ENCODE measurements at regions not wholly inside any gene's neighbourhood (a gene's known extent, or its start where the extent isn't known, plus 50 kb on each side); places are given as distances from the start of the nearest gene placed in this dataset.

DNA sequence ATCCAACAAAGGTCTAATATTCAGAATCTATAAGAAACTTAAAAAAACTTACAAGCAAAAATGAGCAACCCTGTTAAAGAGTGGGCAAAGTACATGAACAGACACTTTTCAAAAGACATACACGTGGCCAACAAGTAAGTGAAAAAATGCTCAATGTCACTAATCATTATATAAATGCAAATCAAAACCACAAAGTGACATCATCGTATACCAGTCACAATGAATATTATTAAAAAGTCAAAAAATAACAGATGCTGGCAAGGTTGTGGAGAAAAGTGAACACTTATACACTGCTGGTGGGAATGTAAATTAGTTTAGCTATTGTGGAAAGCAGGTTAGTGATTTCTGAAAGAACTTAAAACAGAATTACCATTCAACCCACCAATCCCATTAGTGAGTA, 199.1 kb downstream of the SNAPC1 start:
- Mint-ChIP-seq H3K27ac (no peak overlapping the region), H3K27me3 (peaks cover 26 to 67% (median 40%) of the 10 kb centered on the region in 5 donors), H3K4me3 (no peak overlapping the region), H3K36me3 (peaks cover 0 to 8% (median 2%) of the 10 kb centered on the region in 3 donors), H3K9me3 (peaks cover 0 to 38% (median 9%) of the 10 kb centered on the region in 9 donors), H3K4me1 (no peaks in the 10 kb centered on the region)
- DNase-seq = no peak
- ATAC-seq = no peak
- POLR2A ChIA-PET = no interaction called here

DNA sequence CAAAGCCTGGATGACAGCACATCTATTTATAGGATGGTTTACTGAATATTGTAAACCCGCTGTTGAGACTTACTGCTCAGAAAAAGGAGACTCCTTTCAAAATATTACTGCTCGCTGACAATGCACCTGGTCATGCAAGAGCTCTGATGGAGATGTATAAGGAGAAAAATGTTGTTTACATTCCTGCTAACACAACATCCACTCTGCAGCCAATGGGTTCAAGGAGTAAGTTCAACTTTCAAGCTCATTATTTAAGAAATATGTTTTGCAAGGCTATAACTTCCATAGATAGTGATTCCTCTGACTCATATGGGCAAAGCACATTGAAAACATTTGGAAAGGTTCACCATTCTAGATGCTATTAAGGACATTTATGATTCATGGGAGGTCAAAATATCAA, 201.7 kb downstream of the SNAPC1 start:
- Mint-ChIP-seq H3K4me3 (no peak overlapping the region), H3K27me3 (peaks cover 23 to 77% (median 47%) of the 10 kb centered on the region in 5 donors), H3K9me3 (peaks cover 0 to 29% (median 4%) of the 10 kb centered on the region in 9 donors), H3K27ac (no peak overlapping the region), H3K4me1 (no peaks in the 10 kb centered on the region), H3K36me3 (peaks cover 0 to 4% (median 2%) of the 10 kb centered on the region in 3 donors)
- POLR2A ChIA-PET = no interaction called here
- DNase-seq (no peak), ATAC-seq (no peak)

DNA sequence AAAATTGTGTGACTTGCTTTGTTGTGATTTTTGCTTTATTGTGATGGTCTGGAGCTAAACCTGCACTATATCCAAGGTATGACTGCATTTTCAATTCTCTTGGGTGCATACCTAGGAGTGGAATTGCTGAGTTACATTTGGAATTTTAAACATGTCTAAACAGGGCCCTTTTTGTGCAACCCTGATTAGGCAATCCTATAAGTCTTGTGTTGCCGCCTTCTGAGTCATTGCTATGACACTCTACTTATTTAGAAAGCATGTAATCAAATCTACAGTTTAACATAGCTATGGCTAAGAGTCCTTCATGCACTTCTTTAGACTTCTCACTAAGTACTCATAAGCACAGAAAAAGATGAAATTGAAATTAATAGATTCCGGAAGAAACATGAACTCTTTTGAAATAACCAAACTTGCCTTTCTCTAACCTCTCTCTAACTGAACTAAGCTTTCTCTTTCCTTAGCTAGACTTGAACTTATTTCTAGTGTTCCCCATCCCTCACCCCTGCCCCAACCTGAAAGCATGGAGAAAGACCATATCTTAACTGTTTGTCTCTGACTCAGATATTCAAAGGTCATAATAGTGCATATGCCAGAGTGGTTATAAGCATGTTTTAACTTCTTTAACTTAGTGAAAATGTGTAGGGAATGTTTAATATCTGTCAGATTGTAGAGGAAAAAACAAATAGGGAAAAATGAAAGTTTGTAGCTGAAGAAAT, 203.0 kb downstream of the SNAPC1 start:
- POLR2A ChIA-PET = no interaction called here
- peaks cover 0 to 29% (median 4%) of the 10 kb centered on the region in 9 donors for H3K9me3 Mint-ChIP-seq
- no peak overlapping the region for H3K4me3 Mint-ChIP-seq
- no peak overlapping the region for H3K27ac Mint-ChIP-seq
- ATAC-seq = no peak
- no peak for DNase-seq
- H3K27me3 Mint-ChIP-seq = peaks cover 27 to 75% (median 43%) of the 10 kb centered on the region in 5 donors
- H3K4me1 Mint-ChIP-seq = no peaks in the 10 kb centered on the region
- H3K36me3 Mint-ChIP-seq = peaks cover 0 to 4% (median 2%) of the 10 kb centered on the region in 3 donors

DNA sequence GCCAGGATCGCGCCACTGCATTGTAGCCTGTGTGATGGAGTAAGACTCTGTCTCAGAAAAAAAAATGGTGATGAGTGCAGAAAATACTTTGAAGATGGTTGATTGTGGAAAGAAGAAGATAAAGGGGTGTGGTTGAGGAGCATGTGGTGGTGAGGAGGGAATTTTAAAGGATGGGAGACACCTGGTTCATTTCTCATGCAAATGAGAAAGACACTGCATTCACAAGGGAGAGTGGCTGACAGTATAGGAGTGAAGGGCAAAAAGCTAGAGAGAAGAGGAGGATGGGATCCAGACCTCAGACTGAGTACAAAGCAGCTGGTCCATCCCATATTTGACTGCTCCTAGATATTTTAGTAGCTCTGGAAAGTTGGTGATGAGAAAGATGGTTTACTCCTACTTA, 206.0 kb downstream of the SNAPC1 start:
- Mint-ChIP-seq H3K9me3 (peaks cover 0 to 5% (median 0%) of the 10 kb centered on the region in 9 donors), H3K36me3 (no peaks in the 10 kb centered on the region), H3K4me3 (no peak overlapping the region), H3K27me3 (peaks cover 14 to 62% (median 24%) of the 10 kb centered on the region in 5 donors), H3K27ac (no peak overlapping the region), H3K4me1 (no peaks in the 10 kb centered on the region)
- no peak for DNase-seq
- POLR2A ChIA-PET = no interaction called here
- ATAC-seq = no peak

- peaks cover 11 to 53% (median 22%) of the 10 kb centered on the region in 5 donors for H3K27me3 Mint-ChIP-seq
- POLR2A ChIA-PET = no interaction called here
- peaks cover 0 to 13% (median 5%) of the 10 kb centered on the region in 3 donors for H3K36me3 Mint-ChIP-seq
- DNase-seq (no peak), ATAC-seq (no peak)
- H3K4me1 Mint-ChIP-seq = no peaks in the 10 kb centered on the region
- H3K27ac Mint-ChIP-seq = no peak overlapping the region
- no peak overlapping the region for H3K4me3 Mint-ChIP-seq
- H3K9me3 Mint-ChIP-seq = peaks cover 0 to 29% (median 11%) of the 10 kb centered on the region in 9 donors
Observed at GRCh38 chr14:61972711-61973110, 210.5 kb downstream of the SNAPC1 start.

GRCh38 chr14:61973981-61974380, 211.8 kb downstream of the SNAPC1 start:
- peaks cover 0 to 34% (median 17%) of the 10 kb centered on the region in 9 donors for H3K9me3 Mint-ChIP-seq
- DNase-seq (no peak), ATAC-seq (no peak)
- H3K4me1 Mint-ChIP-seq = no peaks in the 10 kb centered on the region
- no peak overlapping the region for H3K4me3 Mint-ChIP-seq
- H3K27me3 Mint-ChIP-seq = peaks cover 7 to 40% (median 16%) of the 10 kb centered on the region in 5 donors
- POLR2A ChIA-PET = no interaction called here
- peaks cover 0 to 18% (median 5%) of the 10 kb centered on the region in 3 donors for H3K36me3 Mint-ChIP-seq
- H3K27ac Mint-ChIP-seq = no peak overlapping the region

- DNase-seq (no peak), ATAC-seq (no peak)
- peaks cover 5 to 40% (median 9%) of the 10 kb centered on the region in 5 donors for H3K27me3 Mint-ChIP-seq
- POLR2A ChIA-PET = no interaction called here
- peaks cover 0 to 34% (median 17%) of the 10 kb centered on the region in 9 donors for H3K9me3 Mint-ChIP-seq
- H3K36me3 Mint-ChIP-seq = peaks cover 0 to 18% (median 5%) of the 10 kb centered on the region in 3 donors
- no peaks in the 10 kb centered on the region for H3K4me1 Mint-ChIP-seq
- H3K4me3 Mint-ChIP-seq = no peak overlapping the region
- no peak overlapping the region for H3K27ac Mint-ChIP-seq
Observed at GRCh38 chr14:61977217-61977616, 215.0 kb downstream of the SNAPC1 start.

DNA sequence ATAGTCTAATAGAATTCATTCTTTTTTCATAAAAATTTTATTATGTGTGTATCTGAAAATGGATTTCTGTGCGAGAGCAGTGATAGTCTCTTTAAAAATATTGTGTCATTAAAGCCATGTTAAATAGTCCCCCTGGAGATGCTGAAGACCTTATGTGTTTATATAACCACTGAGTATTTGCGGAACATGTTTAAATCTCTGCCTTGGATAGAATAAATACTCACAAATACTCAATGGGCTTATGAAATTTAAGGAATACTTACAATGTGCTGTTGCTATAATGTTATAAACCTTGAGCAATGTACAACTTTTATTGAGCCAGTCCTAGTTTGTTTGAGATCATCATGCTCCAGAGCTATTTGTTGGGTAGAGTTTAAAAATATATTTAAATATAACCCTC, 226.0 kb downstream of the SNAPC1 start:
- DNase-seq (no peak), ATAC-seq (no peak)
- H3K4me1 Mint-ChIP-seq = no peaks in the 10 kb centered on the region
- no peak overlapping the region for H3K27ac Mint-ChIP-seq
- H3K36me3 Mint-ChIP-seq = no peaks in the 10 kb centered on the region
- POLR2A ChIA-PET = no interaction called here
- H3K4me3 Mint-ChIP-seq = no peak overlapping the region
- H3K27me3 Mint-ChIP-seq = peaks cover 0 to 13% (median 1%) of the 10 kb centered on the region in 5 donors
- no peaks in the 10 kb centered on the region for H3K9me3 Mint-ChIP-seq

DNA sequence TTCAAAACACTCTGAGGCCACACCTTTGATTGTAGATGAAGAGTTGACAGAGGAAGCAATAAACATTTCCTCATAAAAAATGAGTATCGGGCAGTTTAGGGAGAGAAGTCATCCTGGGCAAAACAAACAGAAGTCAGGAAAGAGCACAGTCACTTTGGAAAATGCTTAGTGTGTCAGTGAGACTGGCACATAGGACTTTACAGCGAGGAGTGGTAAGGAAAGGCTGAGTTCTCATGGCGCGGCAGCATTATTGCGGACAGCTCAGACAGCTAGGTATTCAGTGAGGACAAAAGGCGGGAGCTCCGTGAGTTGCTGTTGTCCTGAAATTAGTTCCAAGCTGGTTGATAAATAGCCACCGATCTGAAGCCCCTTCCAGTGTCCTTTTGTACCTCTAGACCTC, 229.9 kb downstream of the SNAPC1 start:
- ATAC-seq = no peak
- Mint-ChIP-seq H3K27me3 (peaks cover 0 to 13% (median 1%) of the 10 kb centered on the region in 5 donors), H3K4me1 (no peaks in the 10 kb centered on the region), H3K9me3 (no peaks in the 10 kb centered on the region), H3K36me3 (no peaks in the 10 kb centered on the region), H3K4me3 (no peak overlapping the region), H3K27ac (no peak overlapping the region)
- POLR2A ChIA-PET = no interaction called here
- no peak for DNase-seq

DNA sequence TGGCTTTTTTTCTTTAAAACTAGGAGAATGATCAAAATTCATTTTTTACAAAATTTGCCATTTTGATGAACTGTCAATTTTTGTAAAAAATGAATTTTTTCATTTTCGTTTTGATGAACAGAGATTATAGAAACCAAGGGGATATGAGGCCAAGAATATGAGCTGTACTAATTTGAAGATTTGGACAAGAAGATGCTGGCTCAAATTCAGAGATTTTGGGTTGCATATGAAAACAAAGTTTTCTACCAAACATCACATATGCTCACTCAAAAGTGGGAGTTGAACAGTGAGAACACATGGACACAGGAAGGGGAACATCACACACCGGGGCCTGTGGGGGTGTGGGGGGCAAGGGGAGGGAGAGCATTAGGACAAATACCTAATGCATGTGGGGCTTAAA, 230.7 kb downstream of the SNAPC1 start:
- no peaks in the 10 kb centered on the region for H3K9me3 Mint-ChIP-seq
- H3K36me3 Mint-ChIP-seq = no peaks in the 10 kb centered on the region
- no peak overlapping the region for H3K4me3 Mint-ChIP-seq
- ATAC-seq = no peak
- POLR2A ChIA-PET = no interaction called here
- peaks cover 0 to 13% (median 1%) of the 10 kb centered on the region in 5 donors for H3K27me3 Mint-ChIP-seq
- no peak overlapping the region for H3K27ac Mint-ChIP-seq
- H3K4me1 Mint-ChIP-seq = no peaks in the 10 kb centered on the region
- DNase-seq = no peak

DNA sequence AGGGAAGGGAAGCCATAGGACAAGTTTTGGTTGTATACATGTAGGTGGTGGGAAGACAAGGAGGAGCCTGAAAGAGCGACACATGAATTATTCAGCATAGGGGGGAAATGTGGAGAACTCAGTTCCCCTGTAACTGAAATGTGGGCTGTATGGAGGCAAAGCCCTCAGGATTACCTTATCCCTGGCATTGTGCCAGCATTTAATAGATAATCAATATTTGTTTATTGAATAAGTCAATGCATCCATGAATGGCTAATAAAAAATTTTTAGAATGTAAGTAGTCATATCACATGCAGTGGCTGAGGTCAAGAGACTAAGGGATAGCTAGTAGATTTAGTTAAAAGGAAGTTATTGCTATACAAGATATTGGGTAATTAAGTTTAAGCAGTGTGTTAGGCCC, 232.4 kb downstream of the SNAPC1 start:
- H3K36me3 Mint-ChIP-seq = no peaks in the 10 kb centered on the region
- no peaks in the 10 kb centered on the region for H3K4me1 Mint-ChIP-seq
- POLR2A ChIA-PET = no interaction called here
- H3K27ac Mint-ChIP-seq = peak overlapping the region in 1 of 10 donors; percentile 1
- H3K27me3 Mint-ChIP-seq = peaks cover 0 to 13% (median 1%) of the 10 kb centered on the region in 5 donors
- H3K4me3 Mint-ChIP-seq = no peak overlapping the region
- no peak for ATAC-seq
- no peak for DNase-seq
- no peaks in the 10 kb centered on the region for H3K9me3 Mint-ChIP-seq

DNA sequence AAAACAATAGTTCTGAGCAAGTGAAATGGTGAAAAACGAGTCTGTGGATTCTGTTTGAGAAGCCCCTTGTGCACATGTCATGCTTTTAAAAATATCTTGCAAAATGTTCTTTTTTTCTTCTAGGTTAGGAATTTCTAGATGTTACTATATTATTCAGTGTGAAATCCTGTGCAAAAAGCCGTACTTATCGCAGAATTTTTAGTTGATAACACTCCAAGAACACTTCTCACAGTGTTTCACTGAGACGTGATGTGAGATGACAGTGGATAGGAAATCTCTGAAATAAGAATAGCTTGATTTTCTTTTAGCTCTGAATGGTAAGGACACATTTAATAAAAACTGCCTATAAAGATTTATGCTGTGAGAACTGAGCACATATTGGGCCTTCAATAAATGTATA, 234.5 kb downstream of the SNAPC1 start:
- Mint-ChIP-seq H3K4me1 (no peaks in the 10 kb centered on the region), H3K27ac (no peak overlapping the region), H3K36me3 (no peaks in the 10 kb centered on the region), H3K9me3 (peaks cover 0 to 5% (median 0%) of the 10 kb centered on the region in 9 donors), H3K4me3 (no peak overlapping the region), H3K27me3 (peaks cover 2 to 24% (median 8%) of the 10 kb centered on the region in 5 donors)
- POLR2A ChIA-PET = no interaction called here
- DNase-seq (no peak), ATAC-seq (no peak)

- Mint-ChIP-seq H3K27ac (no peak overlapping the region), H3K36me3 (no peaks in the 10 kb centered on the region), H3K4me1 (no peaks in the 10 kb centered on the region), H3K4me3 (no peak overlapping the region), H3K27me3 (peaks cover 2 to 24% (median 8%) of the 10 kb centered on the region in 5 donors), H3K9me3 (peaks cover 0 to 7% (median 0%) of the 10 kb centered on the region in 9 donors)
- POLR2A ChIA-PET = no interaction called here
- ATAC-seq (no peak), DNase-seq (no peak)
Observed at GRCh38 chr14:61997161-61997560, 234.9 kb downstream of the SNAPC1 start.

DNA sequence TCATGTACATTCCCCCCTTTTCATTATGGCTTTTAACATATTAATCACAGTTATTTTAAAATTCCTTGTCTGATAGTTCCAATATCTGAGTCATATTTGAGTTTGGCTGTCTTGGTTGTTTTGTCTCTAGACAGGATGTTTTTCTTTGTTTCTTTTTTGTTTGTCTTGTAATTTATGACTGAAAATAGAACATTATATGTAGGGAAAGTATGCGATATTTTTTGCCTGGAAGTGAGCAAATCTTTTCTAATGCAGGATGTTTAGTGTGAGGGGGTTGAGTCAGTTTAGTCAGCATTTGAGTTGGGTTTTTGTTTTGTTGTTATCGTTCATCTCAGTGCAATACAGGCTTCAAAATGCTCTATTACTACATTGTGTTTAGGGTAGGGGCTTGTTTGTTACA, 239.7 kb downstream of the SNAPC1 start:
- H3K27ac Mint-ChIP-seq = peak overlapping the region in 1 of 10 donors; percentile 81
- H3K36me3 Mint-ChIP-seq = peaks cover 0 to 6% (median 5%) of the 10 kb centered on the region in 3 donors

More for the DNA sequence above, 239.7 kb downstream of the SNAPC1 start:
- H3K27me3 Mint-ChIP-seq = peaks cover 14 to 46% (median 26%) of the 10 kb centered on the region in 5 donors
- no peak for DNase-seq
- no peak overlapping the region for H3K4me3 Mint-ChIP-seq
- no peak for ATAC-seq
- no peaks in the 10 kb centered on the region for H3K4me1 Mint-ChIP-seq
- POLR2A ChIA-PET = no interaction called here
- H3K9me3 Mint-ChIP-seq = peaks cover 0 to 15% (median 4%) of the 10 kb centered on the region in 9 donors
